Activated naive CD4-positive, alpha-beta T cell treated with anti-CD3 and anti-CD28 coated beads, Interleukin-2, amount 50 U/mL, for 72 hours (primary cell): ENCODE measurements at regions not wholly inside any gene's neighbourhood (a gene's known extent, or its start where the extent isn't known, plus 50 kb on each side); places are given as distances from the start of the nearest gene placed in this dataset.

Source experiments
- ATAC-seq, 2 donors: fragments of 150-1000 bp; cut with Tn5 transposase; 2 replicates each; pipeline ENCODE4 v1.10.0; 2021; ENCODE audit warnings: mild to moderate bottlenecking in 2 of 2, moderate library complexity in 2 of 2
- DNase-seq, 2 donors: peaks; one replicate each; pipeline ENCODE4 v3.0.0; 2021 to 2022; ENCODE audit warnings: low spot score in 2 of 2
- H3K27ac Mint-ChIP-seq, 2 donors: one replicate each; pipeline ENCODE4 v1.8.0; 2022; ENCODE audit warnings: mild to moderate bottlenecking in 2 of 2, mixed read lengths in 2 of 2
- H3K36me3 Mint-ChIP-seq, 2 donors: one replicate each; pipeline ENCODE4 v1.8.0; 2022; ENCODE audit warnings: mixed read lengths in 2 of 2
- H3K9me3 Mint-ChIP-seq, 2 donors: one replicate each; pipeline ENCODE4 v1.8.0; 2022; ENCODE audit warnings: mixed read lengths in 2 of 2

DNA sequence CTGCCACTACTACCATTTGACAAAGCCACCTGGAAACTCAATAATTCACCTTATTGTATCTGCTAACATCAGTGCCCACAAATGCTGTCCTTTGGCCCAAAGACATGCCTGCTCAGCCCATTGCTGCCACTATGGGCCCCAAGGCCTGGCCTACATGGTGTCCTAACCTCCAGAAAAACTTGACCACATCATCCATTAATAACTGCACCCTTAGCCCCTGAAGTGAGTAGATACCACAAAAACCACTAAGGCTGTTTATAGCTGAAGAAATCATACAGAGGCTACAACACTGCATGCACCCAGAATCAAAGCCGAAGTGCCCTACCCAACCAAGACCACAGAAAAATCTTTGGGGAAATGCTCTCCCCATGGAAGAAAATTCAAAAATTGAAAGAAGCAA is 932.8 kb upstream of the SLITRK6 start:
- H3K9me3 Mint-ChIP-seq: peaks cover 4 to 18% of the 10 kb centered on the region in 2 donors
- DNase-seq (no peak), ATAC-seq (no peak)
- H3K27ac Mint-ChIP-seq: no peak overlapping the region
- H3K36me3 Mint-ChIP-seq: no peaks in the 10 kb centered on the region

- no peak overlapping the region for H3K27ac Mint-ChIP-seq
- no peak for DNase-seq
- no peak for ATAC-seq
- H3K36me3 Mint-ChIP-seq: no peaks in the 10 kb centered on the region
- H3K9me3 Mint-ChIP-seq: peaks cover 4 to 22% of the 10 kb centered on the region in 2 donors
Observed at GRCh38 chr13:86737334-86737932, 933.7 kb upstream of the SLITRK5 start.

DNA sequence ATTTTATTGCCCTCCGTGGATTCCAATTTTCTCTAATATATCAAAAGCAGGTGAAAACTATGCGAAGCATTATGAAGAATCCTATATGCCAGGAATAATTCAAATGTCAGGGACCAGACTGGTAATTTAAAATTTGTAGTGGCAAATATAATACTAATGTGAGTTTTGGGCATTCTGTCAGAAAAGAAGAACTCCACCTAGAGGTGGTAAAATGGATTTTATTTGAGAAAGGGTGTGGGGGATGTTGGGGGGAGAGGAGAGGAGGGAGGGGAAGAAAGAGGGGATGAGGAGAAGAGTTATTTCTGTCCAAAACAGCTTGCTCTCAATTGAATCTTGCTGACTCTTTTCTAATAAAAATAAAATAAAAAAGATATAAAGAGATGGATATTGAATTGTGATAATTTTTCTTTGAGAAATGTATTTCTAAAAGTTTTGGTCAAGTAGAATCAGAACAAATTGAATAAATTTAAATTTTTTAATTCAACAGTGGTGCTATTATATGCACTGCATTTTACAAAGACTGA is 929.3 kb upstream of the SLITRK5 start:
- no peak for ATAC-seq
- Mint-ChIP-seq H3K36me3 (no peaks in the 10 kb centered on the region), H3K9me3 (peaks cover 4 to 12% of the 10 kb centered on the region in 2 donors)

DNA sequence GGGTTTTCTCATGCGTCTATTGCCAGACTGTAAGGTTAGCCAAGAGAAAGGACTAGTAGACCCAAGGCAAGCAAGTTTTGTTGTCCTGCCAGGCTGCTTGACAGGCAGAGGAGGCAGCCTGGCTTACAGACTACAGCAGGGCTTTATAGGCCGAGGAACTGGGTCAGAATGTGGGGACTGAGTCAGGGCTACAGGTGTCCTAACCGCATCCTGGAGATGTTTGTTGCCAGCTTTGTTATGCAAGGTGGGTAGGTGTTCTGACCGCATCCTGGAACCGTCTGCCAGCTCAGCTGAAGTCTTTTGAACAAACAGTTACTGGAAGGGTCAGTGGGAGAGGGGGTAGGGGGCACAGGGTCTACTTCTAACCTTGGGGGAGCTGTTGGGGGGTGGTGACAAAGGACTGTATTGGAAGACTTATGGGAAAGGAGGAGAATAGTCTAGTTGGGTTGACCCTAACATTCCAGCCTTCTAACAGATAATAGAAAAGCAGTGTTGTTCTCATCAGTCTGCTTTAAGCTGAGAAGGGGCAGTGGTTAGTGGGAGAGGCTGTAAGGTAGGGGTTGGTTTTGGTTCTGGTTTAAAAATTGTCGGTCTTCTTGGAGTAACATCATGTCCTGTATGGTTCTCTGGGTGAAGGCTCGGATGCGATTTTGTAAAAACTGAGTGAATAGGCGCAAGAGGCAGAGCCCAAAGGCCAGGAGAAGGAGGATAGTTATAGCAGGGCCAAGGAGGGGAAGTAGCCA is 913.8 kb upstream of the SLITRK5 start:
- no peak for ATAC-seq
- peaks cover 42 to 54% of the 10 kb centered on the region in 2 donors for H3K9me3 Mint-ChIP-seq
- DNase-seq: no peak
- no peak overlapping the region for H3K27ac Mint-ChIP-seq
- peaks cover 0 to 21% of the 10 kb centered on the region in 2 donors for H3K36me3 Mint-ChIP-seq

More for the DNA sequence above, 929.3 kb upstream of the SLITRK5 start:
- no peak overlapping the region for H3K27ac Mint-ChIP-seq
- no peak for DNase-seq

GRCh38 chr13:86758116-86758515 is 913.1 kb upstream of the SLITRK5 start:
- no peak for DNase-seq
- Mint-ChIP-seq H3K36me3 (peaks cover 4 to 28% of the 10 kb centered on the region in 2 donors), H3K9me3 (peaks cover 49 to 61% of the 10 kb centered on the region in 2 donors), H3K27ac (no peak overlapping the region)
- ATAC-seq: no peak

- no peak overlapping the region for H3K27ac Mint-ChIP-seq
- ATAC-seq: no peak
- H3K36me3 Mint-ChIP-seq: peaks cover 5 to 42% of the 10 kb centered on the region in 2 donors
- DNase-seq: no peak
- peaks cover 58 to 69% of the 10 kb centered on the region in 2 donors for H3K9me3 Mint-ChIP-seq
Observed at GRCh38 chr13:86760620-86761019, 910.6 kb upstream of the SLITRK5 start.

GRCh38 chr13:86765462-86765861 is 905.7 kb upstream of the SLITRK5 start:
- H3K9me3 Mint-ChIP-seq: peaks cover 35 to 43% of the 10 kb centered on the region in 2 donors
- ATAC-seq (no peak), DNase-seq (no peak)
- H3K27ac Mint-ChIP-seq: no peak overlapping the region
- peaks cover 5 to 32% of the 10 kb centered on the region in 2 donors for H3K36me3 Mint-ChIP-seq

- H3K27ac Mint-ChIP-seq: no peak overlapping the region
- peaks cover 0 to 7% of the 10 kb centered on the region in 2 donors for H3K36me3 Mint-ChIP-seq
- DNase-seq (no peak), ATAC-seq (no peak)
- H3K9me3 Mint-ChIP-seq: peaks cover 17 to 25% of the 10 kb centered on the region in 2 donors
Observed at GRCh38 chr13:86788616-86789015, 882.6 kb upstream of the SLITRK5 start.

GRCh38 chr13:86792153-86792651 is 879.0 kb upstream of the SLITRK5 start:
- Mint-ChIP-seq H3K9me3 (peaks cover 15 to 17% of the 10 kb centered on the region in 2 donors), H3K36me3 (peaks cover 0 to 7% of the 10 kb centered on the region in 2 donors), H3K27ac (no peak overlapping the region)
- no peak for ATAC-seq
- no peak for DNase-seq

DNA sequence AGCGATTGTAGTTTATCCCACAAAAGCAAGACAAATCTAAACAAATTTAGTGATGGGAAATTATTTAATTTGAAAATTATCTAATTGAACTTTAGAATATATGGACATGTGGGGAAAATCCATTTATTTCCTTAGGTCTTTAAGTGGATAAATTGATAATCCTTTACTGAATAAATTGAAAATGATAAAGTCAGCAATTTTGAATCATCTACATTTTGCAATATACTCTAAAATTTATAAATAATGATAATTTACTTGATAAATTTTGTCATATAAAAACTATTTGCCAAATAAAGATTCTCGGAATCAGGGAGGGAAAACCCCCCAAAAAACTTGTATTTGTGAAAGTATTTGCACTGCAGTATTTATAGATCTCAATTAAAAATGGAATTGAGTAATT is 875.3 kb upstream of the SLITRK5 start:
- ATAC-seq (no peak), DNase-seq (no peak)
- Mint-ChIP-seq H3K27ac (no peak overlapping the region), H3K9me3 (peaks cover 14 to 23% of the 10 kb centered on the region in 2 donors), H3K36me3 (peaks cover 0 to 7% of the 10 kb centered on the region in 2 donors)

DNA sequence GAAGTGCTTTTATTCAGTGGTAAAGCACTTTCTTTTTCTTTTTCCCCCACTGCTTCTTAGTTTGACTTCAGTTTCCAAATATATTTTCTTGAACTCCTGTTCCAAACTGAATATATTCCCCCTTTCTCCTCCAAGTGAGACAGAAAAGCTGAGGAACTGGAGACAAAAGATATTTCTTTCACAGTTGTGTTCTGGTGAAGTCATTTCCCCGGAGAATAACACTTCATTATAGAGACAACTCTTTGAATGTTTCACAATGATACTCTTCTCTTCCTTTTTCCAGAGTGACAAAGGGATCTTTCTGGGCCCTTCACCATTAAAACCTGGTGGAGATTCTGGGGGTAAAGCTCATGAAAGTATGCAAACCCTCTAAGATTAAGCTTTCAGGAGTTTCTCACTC is 860.8 kb upstream of the SLITRK5 start:
- no peak for ATAC-seq
- Mint-ChIP-seq H3K27ac (peak overlapping the region in 1 of 2 donors; percentile 36), H3K36me3 (no peaks in the 10 kb centered on the region), H3K9me3 (peaks cover 6 to 10% of the 10 kb centered on the region in 2 donors)
- no peak for DNase-seq

- no peak for DNase-seq
- H3K36me3 Mint-ChIP-seq: no peaks in the 10 kb centered on the region
- ATAC-seq: no peak
- H3K9me3 Mint-ChIP-seq: peaks cover 3 to 7% of the 10 kb centered on the region in 2 donors
- H3K27ac Mint-ChIP-seq: no peak overlapping the region
Observed at GRCh38 chr13:86813198-86813597, 858.0 kb upstream of the SLITRK5 start.

DNA sequence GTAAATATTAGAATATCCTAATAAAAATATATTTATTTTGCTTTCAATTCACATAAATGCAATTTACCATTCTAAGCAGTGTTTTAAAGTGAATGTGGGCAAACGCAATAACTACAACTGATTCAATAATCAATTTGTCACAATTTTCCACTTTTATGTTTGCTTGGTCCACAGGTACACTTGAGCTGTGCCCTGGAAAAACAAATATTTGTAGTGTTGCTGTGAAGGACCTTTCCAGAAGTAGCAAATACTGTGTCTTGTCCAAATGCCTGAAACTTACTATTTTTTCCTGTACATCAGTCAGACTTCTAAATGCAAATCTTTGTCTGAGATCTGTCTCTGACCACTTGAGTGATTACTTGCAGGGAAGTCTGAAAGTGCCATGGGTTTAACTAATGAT is 845.8 kb upstream of the SLITRK5 start:
- no peak overlapping the region for H3K27ac Mint-ChIP-seq
- no peak for DNase-seq
- peaks cover 0 to 7% of the 10 kb centered on the region in 2 donors for H3K36me3 Mint-ChIP-seq
- peaks cover 0 to 12% of the 10 kb centered on the region in 2 donors for H3K9me3 Mint-ChIP-seq
- no peak for ATAC-seq

GRCh38 chr13:86826232-86826631 is 844.9 kb upstream of the SLITRK5 start:
- H3K27ac Mint-ChIP-seq: no peak overlapping the region
- H3K9me3 Mint-ChIP-seq: peaks cover 3 to 9% of the 10 kb centered on the region in 2 donors
- DNase-seq (no peak), ATAC-seq (no peak)
- peaks cover 0 to 4% of the 10 kb centered on the region in 2 donors for H3K36me3 Mint-ChIP-seq

GRCh38 chr13:86830046-86830445 is 841.1 kb upstream of the SLITRK5 start:
- H3K9me3 Mint-ChIP-seq: peaks cover 3 to 5% of the 10 kb centered on the region in 2 donors
- ATAC-seq (no peak), DNase-seq (no peak)
- H3K27ac Mint-ChIP-seq: no peak overlapping the region
- H3K36me3 Mint-ChIP-seq: peaks cover 0 to 4% of the 10 kb centered on the region in 2 donors

GRCh38 chr13:86831084-86831483 is 840.1 kb upstream of the SLITRK5 start:
- peaks cover 8 to 9% of the 10 kb centered on the region in 2 donors for H3K9me3 Mint-ChIP-seq
- no peak for ATAC-seq
- peaks cover 0 to 4% of the 10 kb centered on the region in 2 donors for H3K36me3 Mint-ChIP-seq
- no peak overlapping the region for H3K27ac Mint-ChIP-seq
- DNase-seq: no peak

- no peak for ATAC-seq
- H3K36me3 Mint-ChIP-seq: peaks cover 0 to 17% of the 10 kb centered on the region in 2 donors
- no peak for DNase-seq
- peaks cover 16 to 22% of the 10 kb centered on the region in 2 donors for H3K9me3 Mint-ChIP-seq
- H3K27ac Mint-ChIP-seq: no peak overlapping the region
Observed at GRCh38 chr13:86838411-86839120, 832.6 kb upstream of the SLITRK5 start.
